NCI-H2171 treated with DMSO at 0.1 percent for 48 hours (cell line): ENCODE measurements at regions not wholly inside any gene's neighbourhood (a gene's known extent, or its start where the extent isn't known, plus 50 kb on each side); places are given as distances from the start of the nearest gene placed in this dataset.

Source experiments
- DNase-seq: peaks from one replicate; lab custom pipeline; 2025; lab: John Stamatoyannopoulos, UW

DNA sequence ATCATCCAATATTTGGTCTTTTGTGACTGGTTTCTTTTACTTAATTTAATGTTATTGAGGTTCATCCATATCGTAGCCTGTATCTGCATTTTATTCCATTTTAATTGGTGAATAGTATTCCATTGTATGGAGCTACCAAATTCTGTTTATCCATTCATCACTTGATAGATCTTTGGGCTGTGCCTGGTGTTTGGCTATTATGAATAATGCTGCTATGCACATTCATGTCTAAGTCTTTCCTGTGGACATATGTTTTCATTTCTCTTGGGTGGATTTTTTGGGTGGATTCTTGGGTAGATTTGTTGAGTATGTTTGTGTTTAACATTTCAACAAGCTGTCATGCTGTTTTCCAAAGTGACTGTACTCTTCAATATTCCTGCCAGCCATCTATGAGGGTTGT is 52.5 kb upstream of the NEDD4L start:
- DNase-seq, result no peak

- no peak for DNase-seq
These were observed 54.5 kb upstream of the NEDD4L start for GRCh38 chr18:57989536-57989935.

GRCh38 chr18:57984490-57985115 is 59.4 kb upstream of the NEDD4L start:
- peak; percentile 76 for DNase-seq

DNA sequence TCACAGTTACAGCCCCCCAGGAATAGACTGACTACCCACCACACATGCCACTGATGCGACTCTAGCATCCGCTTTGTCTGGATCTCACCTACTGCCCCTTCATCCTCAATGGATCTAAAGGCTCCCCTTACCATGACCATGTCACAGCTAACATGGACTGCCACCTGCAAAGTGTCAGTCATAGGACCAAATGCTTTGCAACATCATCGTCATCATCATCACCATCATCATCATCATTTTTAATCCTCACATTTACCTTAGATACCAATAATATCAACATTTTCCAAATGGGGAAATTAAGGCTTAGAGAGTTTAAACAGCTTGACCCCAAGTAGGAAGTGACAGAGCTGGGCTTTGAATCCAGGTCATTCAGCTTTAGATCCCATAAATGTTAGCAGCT is 60.1 kb upstream of the NEDD4L start:
- no peak for DNase-seq

DNA sequence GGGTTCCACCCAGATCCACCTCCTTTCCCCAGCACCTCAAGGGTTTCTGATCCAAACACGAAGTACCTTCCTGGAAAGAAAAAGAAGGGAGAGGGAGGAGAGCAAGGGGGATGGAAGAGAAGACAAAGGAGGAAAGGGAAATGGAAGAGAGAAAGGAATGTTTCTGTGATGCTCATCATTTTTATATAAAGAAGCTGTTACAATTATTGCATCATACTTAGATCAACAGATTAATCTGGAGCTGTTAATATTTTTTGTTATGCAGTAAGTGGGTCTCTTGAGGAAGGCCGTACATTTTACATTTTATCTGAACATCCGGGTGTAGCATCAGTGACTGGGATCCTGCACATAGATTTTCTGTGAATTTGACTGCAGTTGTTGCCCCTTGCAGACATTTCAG is 60.6 kb upstream of the NEDD4L start:
- no peak for DNase-seq

DNA sequence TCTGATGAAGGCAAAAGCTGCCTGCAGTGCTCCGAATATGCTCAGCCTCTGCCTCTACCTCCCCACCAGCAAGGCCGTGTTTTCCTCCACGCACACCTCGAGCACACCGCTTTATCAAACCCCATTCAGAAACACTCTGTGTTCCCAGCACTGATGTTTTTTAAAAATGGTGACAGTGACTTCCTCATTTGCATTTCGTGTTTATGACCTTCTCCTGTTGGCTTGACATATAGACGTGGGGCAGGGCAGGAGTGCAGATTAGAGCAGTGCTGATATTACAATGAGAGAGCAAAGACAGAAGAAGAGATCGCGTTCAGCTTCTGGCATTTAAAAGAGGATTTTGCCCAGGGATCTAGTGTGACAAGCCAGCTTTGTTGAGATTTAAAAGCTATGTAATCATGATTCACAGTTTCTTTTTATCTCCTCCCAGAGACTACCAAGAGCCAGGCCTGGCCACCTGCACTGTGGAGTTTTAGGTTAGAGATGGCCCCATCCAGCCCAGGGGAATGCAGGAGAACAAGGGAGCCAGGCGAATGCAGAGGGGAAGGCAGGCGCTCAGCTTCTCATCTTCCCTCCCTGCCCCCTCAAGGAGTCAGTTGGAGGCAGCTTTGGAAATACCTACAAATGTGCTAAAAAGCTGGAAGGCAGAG is 61.5 kb upstream of the NEDD4L start:
- DNase-seq, result no peak

GRCh38 chr18:57981308-57982028 is 62.6 kb upstream of the NEDD4L start:
- DNase-seq, result no peak

DNA sequence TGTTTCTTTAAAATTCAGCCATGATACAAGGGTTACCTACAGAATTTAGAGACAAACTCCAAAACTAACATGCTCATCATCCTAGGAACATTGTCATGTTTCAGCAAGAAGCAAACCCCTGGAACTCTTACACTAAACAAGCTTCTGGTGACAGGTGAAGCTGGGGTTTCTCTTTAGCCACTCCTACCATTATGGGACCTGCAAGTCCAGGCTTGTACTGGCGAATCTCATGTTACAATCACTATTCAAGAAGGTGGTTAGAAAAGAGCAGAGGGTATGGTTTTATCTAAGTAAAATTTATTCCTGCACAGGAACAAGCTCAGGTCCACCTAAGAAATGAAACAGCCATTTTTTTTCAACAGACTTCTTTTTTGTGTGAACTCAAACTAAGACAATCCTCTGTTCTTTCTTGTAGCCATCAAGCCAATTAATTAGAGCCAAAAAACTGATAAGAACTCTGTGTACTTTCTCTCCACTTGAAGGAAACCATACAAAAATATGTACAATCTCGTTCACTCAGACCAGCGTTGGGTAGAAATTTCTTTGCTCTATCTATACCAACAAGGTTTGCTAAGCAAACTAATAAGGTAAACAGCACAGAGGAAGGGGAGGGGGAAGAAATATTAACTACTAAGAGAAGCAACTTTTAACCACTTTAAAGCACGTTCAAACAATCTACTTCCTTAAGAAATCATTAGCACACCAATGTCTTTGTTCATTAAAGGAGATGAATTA is 63.3 kb upstream of the NEDD4L start:
- peak; percentile 93 for DNase-seq

DNA sequence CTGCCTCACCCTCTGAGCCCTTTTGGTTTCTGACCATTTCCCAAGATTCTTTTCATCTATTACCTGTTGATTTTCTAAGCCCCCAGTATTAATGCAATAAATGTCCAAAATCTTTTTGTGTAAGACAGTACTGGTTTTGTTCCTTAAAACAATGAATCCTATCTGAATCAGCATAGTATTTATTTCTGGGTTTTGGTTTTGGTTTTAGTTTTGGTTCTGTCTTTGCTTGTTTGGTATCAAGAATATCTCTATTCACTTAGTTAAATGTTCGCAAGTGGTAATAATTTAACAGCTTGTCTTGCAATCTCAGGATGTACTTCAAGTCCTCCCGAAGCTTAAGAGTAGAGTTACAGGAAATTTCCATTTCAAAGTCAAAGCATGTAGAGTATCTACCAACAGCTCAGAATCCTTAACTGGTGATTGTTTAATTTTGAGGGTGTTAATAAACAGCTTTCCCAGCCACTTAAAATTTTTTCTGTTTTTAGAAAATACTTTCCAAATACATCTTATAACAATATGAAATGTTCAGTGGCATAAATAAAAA is 67.7 kb upstream of the NEDD4L start:
- DNase-seq, result no peak

- DNase-seq, result no peak
These were observed 68.2 kb upstream of the NEDD4L start for GRCh38 chr18:57975805-57976204.

GRCh38 chr18:57974585-57975265 is 69.3 kb upstream of the NEDD4L start:
- DNase-seq, result no peak

- no peak for DNase-seq
These were observed 70.1 kb upstream of the NEDD4L start for GRCh38 chr18:57973889-57974288.

- DNase-seq, result no peak
These were observed 73.5 kb upstream of the NEDD4L start for GRCh38 chr18:57970356-57971095.

GRCh38 chr18:57969824-57970223 is 74.2 kb upstream of the NEDD4L start:
- no peak for DNase-seq

DNA sequence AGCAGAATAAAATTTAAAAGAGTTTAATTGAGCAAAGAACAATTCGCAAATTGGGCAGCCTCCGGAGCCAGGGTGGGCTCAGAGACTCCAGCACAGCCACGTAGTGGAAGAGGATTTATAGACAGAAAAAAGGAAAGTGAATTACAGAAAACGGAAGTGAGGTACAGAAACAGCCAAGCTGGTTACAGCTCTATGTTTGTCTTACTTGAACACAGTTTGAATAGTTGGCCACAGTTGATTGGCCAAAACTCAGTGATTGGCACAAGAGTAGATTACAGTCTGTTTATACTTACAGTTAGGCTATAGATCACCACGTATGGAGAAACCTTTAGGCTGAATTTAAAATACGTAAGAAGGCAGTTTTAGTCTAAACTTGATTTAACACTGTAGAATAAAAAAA is 78.8 kb upstream of the NEDD4L start:
- no peak for DNase-seq

DNA sequence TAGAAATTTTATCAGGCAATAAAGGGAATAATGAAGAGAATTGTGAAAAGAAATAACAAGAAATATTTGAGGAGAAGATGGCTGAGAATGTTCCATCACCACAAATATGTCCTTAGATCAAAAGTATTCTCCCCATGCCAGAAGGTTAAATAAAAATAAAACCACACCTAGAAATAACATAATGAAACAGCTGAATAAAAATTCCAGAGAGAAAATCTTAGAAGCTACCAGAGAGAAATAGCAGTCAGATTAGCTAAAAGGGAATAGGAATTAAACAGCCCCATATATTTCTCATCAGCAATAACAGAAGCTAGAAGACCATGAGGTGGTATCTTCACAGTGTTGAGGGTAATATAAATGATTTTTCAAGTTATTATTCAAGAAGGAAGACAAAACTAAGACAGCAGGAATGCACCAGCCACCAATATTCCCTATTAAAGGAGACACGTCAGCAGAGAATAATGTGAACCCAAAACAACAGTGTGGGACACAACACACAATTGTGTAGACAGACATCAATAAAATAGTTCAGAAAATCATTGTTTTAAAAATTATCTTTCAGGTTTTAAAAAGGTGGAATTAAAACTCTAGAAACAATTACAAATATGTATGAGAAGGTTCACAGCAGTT is 82.0 kb upstream of the NEDD4L start:
- no peak for DNase-seq

GRCh38 chr18:57961411-57961810 is 82.6 kb upstream of the NEDD4L start:
- DNase-seq, result no peak

DNA sequence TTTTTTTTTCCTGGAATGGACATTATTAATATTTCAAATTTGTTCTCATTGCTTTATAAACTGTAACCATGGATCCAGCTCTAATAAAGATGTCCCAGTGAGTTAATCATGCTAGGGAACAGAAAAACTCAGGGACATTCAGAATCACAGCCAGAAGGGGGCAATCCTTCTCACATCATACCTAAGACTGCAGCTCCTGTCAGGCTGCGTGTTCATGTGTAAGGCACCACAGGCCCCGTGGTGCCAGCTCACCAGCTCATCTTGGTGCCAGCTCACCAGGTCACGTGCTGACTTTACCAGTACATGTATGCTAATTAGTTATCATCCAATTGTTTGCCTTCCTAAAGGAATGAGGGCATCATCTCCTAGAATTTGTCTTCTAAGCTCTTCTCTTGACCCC is 84.7 kb upstream of the NEDD4L start:
- peak; percentile 18 for DNase-seq

GRCh38 chr18:57957210-57957609 is 86.8 kb upstream of the NEDD4L start:
- DNase-seq, result no peak

DNA sequence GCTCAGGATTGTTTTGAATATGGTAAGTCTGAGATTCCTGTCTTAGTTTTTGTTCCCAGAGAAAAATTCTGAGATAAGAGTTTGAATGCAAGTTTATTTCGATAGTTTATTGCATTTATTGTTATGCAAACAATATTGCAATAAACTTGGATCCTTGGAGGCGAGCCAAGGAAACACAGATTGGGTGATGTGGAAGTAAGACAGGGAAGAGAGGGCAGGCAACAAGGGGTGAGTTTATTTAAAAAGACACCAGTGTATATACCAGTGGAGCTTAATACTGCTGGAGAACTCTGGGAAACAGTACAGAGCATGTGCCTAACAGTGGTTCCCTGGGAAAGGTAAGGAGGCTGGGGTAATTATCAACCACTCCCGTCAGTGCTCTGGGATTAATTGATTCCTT is 87.5 kb upstream of the NEDD4L start:
- DNase-seq, result no peak

DNA sequence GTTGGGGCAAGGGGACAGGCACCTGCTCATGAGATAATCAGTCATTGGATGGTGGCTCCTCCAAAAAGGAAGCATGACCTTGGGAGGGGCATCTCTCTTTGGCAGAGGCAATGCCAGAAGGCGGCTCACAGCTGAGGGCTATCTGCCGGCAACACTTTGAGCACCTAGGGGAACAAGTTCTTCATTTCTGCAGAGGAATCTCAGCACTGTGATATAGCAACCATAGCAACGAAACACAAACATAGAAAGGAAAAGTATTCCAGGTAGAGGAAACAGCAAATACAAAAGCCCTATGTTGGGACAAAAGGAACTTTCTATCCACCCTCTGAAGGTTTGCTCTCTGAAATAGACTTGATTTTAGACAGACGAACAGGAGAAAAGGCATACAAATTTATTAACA is 89.1 kb upstream of the NEDD4L start:
- DNase-seq, result no peak
